ENCODE measurements at regions not wholly inside any gene's neighbourhood (a gene's known extent, or its start where the extent isn't known, plus 50 kb on each side); places are given as distances from the start of the nearest gene placed in this dataset.
A peak's percentile ranks its signal among the peaks of the same experiment; 100 is the strongest.

- Histone ChIP-seq H3K4me1 (no peaks in the 10 kb centered on the region), H3K36me3 (no peaks in the 10 kb centered on the region), H3K27ac (no peak overlapping the region), H3K9me3 (no peaks in the 10 kb centered on the region), H3K27me3 (no peaks in the 10 kb centered on the region), H3K4me3 (no peak overlapping the region)
- no peak for DNase-seq
- TF ChIP-seq, protein P1, sequence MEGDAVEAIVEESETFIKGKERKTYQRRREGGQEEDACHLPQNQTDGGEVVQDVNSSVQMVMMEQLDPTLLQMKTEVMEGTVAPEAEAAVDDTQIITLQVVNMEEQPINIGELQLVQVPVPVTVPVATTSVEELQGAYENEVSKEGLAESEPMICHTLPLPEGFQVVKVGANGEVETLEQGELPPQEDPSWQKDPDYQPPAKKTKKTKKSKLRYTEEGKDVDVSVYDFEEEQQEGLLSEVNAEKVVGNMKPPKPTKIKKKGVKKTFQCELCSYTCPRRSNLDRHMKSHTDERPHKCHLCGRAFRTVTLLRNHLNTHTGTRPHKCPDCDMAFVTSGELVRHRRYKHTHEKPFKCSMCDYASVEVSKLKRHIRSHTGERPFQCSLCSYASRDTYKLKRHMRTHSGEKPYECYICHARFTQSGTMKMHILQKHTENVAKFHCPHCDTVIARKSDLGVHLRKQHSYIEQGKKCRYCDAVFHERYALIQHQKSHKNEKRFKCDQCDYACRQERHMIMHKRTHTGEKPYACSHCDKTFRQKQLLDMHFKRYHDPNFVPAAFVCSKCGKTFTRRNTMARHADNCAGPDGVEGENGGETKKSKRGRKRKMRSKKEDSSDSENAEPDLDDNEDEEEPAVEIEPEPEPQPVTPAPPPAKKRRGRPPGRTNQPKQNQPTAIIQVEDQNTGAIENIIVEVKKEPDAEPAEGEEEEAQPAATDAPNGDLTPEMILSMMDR (IDR thresholded peaks at IDR 0.05): no peak
- intact Hi-C loops (cut with DNase I; ENCODE audit: low total_unique reads): loop anchor here (10.0 kb wide), 1 partner anchor 58 kb away; no protein-coding TSS in a partner anchor
Observed at GRCh38 chr9:7542693-7543092, 256.9 kb downstream of the DMAC1 start.

DNA sequence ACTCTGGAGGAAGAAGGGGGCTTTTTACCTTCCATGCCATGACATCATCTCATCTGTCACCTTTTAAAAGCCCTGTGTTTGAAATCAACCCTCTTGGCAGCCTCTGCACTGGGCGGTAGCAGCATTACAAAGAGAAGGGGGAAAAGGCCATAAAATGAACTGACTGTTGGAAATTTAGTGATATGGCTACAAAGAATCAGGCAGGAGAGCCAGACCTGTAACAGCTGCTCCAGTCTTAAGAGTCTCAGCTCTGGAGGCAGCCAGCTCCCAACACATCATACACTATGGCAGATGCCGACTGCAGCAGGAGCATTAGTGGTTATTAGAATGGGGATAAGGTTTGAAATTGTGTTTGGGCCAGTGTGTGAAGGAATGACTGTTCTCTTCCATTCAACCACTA lies 257.5 kb downstream of the DMAC1 start:
- Histone ChIP-seq H3K4me1 (no peaks in the 10 kb centered on the region), H3K4me3 (no peak overlapping the region), H3K36me3 (no peaks in the 10 kb centered on the region), H3K27me3 (no peaks in the 10 kb centered on the region), H3K9me3 (no peaks in the 10 kb centered on the region), H3K27ac (no peak overlapping the region)
- DNase-seq: no peak
- intact Hi-C loops (cut with DNase I; ENCODE audit: low total_unique reads): loop anchor here (10.0 kb wide), 1 partner anchor 57 kb away; no protein-coding TSS in a partner anchor
- TF ChIP-seq, protein P1 (IDR thresholded peaks at IDR 0.05): no peak

DNA sequence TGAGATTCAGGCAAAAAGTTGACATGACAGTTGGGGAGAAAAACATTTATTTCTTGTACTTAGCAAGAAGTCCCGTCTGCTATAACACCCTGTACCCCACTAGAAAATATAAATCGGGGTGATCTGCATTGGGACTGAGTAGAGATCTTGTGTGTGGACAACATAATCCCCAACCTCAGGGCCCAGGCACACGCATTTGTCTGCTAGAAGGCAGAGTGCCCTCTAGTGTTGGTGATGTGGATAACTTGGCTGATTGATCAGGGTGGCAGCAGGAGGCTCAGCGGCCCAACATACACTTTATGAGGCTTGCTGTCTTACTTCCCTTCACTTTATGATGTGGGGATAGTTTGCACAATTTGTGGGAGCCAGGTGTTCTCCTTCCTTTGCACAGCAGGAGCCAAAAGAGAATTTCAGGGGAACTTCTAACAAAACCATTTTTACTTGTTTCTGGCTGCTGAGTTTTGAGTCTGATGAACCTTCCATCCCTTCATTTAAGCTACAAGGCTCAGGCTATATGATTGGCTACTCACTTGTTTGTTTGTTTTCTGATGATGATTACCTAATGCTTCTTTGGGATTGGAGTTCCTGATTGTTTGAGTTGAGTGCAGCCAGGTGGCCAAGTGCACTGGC lies 263.2 kb downstream of the DMAC1 start:
- Histone ChIP-seq H3K27me3 (no peaks in the 10 kb centered on the region), H3K4me1 (no peaks in the 10 kb centered on the region), H3K9me3 (no peaks in the 10 kb centered on the region), H3K27ac (no peak overlapping the region), H3K36me3 (no peaks in the 10 kb centered on the region), H3K4me3 (no peak overlapping the region)
- TF ChIP-seq, protein P1 (IDR thresholded peaks at IDR 0.05): peak; percentile 33 to 43
- peak in 1 of 2 donors; percentile 40 for DNase-seq
- intact Hi-C loops (cut with DNase I; ENCODE audit: low total_unique reads): no loop called here

- TF ChIP-seq, protein P1 (IDR thresholded peaks at IDR 0.05): no peak
- Histone ChIP-seq H3K36me3 (no peaks in the 10 kb centered on the region), H3K9me3 (no peaks in the 10 kb centered on the region), H3K27me3 (no peaks in the 10 kb centered on the region), H3K4me3 (no peak overlapping the region), H3K27ac (no peak overlapping the region), H3K4me1 (no peaks in the 10 kb centered on the region)
- intact Hi-C loops (cut with DNase I; ENCODE audit: low total_unique reads): no loop called here
- no peak for DNase-seq
Observed at GRCh38 chr9:7534211-7534935, 265.2 kb downstream of the DMAC1 start.

DNA sequence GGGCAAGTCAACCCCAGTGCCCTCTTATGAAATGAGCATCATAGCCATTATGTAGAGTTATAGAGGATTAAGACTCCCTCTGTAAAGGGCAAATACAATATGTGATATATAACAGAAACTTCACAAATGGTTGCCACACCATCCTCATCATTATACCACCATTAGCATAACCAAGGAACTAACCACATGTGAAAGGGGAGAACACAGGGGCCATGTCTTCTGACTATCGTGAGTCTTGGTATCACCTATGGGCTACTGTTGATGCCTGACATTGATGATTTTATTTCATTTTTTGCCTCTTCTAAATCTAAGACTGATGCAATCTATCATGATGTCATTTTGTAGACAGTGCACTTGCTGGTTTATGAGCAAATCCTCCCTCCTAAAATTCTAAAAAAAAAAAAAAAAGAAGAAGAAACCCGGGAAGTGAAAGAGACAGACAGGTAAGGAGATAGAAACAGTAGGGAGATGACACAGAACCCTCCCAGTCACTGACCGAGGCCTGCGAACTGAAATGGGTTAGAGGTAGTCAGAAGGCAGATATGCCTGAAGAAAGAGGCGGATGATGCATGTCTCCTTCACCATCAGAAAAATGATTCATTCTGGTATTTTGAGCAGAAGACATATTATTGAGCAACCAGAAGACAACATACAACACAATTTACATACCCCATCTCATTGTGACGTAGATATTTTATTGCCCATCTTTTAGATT lies 266.0 kb downstream of the DMAC1 start:
- Histone ChIP-seq H3K9me3 (no peaks in the 10 kb centered on the region), H3K27ac (no peak overlapping the region), H3K4me3 (no peak overlapping the region), H3K4me1 (no peaks in the 10 kb centered on the region), H3K27me3 (no peaks in the 10 kb centered on the region), H3K36me3 (no peaks in the 10 kb centered on the region)
- TF ChIP-seq, protein P1 (IDR thresholded peaks at IDR 0.05): no peak
- DNase-seq: no peak
- intact Hi-C loops (cut with DNase I; ENCODE audit: low total_unique reads): no loop called here

All from tibial artery (tissue), 4 donors.